HG03103 (cell line): ENCODE measurements at regions not wholly inside any gene's neighbourhood (a gene's known extent, or its start where the extent isn't known, plus 50 kb on each side); places are given as distances from the start of the nearest gene placed in this dataset.
"Not testable (repeated sequence)": the region's sequence is repeated elsewhere in the genome, so short reads cannot be mapped to it uniquely, and the experiment has no call there.

Source experiments
- ATAC-seq: cut with Tn5 transposase; IDR thresholded peaks from one replicate; pipeline ENCODE4 v1.9.1; 2021; ENCODE audit warnings: low read depth; ENCODE audit not compliant: unreplicated experiment

DNA sequence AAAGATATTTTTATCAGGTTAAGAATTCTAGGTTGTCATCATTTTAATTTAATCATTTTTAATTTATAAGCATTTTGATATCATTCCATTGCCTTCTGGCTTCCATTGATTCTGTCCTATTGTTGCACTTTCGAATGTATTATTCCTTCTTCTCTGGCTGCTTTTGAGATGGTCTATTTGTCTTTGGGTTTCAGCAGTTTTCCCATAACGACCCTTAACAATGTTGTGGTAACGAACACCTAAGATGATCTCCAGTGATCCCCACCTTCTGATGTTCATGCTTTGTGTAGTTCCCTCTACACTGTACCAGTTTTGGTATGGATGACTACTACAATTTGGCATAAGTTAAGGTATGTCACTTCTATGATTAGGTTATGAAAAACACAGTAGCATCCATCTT lies 59.9 kb downstream of the MINAR1 start:
- no peak for ATAC-seq

DNA sequence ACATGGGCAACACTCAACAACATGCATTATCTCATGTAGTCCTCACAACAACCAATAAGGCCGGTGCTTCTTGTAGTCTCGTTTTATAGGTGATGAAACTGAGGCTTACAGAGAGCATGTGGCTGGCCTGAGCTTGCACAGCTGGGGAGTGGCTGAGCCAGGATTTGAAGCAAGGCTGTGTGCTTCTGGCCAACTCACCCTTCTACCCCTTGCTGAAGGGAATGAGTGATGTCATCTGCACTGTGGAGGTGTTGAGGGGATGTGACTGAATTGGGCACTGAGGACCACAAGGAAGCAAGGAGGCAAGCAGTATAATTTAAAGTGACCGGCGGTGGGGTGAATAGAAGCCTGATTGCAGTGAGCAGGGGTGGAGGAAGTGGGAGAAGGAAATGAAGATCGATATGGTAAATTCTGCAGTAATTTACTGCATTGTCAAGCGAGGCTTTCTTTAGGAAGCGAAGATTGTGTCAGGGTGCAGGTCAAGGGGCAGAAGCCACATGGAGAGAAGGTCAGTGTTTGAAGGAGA lies 62.3 kb downstream of the MINAR1 start:
- no peak for ATAC-seq

DNA sequence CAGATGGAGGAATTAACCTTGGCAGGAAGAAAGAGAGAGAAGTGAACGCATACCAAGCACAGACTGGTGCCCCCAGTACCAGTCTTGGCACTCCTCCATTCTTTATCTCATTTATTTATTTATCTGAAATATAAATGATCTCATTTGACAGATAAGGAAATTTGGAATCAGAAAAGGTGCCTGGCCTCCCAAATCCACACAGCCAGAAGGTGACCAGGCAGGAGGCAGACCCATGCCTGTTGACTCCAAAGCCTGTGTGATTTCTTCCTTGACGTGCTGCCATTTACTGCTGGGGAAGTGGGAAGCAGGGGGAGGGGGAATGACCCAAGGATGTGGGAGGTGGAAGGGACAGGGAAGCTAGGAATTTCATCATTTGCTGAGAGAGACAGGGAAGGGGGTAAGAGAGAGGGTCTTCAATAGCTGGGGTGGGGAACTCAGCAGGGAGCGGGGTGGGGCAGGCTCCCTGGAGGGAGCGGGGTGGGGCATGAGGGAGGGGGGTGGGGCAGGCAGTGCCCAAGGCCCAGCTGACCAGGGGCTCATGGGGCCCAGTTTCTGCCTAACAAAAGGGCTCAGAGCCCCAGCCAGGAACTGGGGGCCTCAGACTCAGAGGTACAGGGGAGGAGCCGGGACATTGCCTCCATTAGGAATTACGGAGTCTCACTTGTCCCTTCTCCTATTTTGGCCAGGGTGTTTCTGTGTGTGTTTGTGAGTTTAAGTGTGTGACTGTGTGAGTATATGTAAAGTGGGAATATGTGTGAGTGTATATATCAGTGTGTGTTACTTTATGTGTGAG lies 63.0 kb downstream of the MINAR1 start:
- no peak for ATAC-seq

DNA sequence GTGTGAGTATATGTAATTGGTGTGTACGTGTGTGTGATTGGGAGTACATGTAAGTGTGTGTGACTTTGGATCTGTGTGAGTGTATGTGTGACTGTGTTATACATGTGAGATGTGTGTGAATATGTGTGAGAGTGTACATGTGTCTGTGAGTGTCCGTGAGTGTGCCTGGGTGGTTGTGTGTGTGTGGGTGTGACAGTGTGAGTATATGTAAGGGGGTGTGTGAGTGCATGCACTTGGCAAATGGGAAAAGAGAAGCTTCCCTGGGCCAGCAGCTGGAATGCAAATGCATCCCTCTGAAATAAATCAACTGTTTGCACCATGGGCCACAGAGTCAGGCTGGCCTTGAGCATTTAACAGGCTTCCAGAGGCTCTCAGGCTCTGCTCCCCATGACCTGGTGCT lies 63.6 kb downstream of the MINAR1 start:
- no peak for ATAC-seq

DNA sequence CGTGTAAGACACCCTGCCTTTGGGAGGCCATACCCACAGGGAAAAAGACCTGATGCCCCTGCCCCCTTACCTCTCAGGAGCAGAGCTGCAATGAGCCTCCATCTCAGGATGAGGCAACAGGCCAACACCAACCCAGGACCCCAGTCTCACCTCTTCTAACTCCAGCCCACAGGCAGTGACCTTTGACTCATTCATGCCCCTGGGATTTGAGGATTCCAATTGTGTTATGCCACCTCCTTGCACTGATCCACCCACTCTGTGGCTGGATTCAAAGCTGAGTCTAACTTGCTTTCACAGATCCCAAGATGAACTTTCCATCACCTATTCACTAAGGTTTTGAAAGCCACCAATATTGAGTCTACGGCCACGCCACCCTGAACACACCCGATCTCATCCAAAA lies 64.7 kb downstream of the MINAR1 start:
- no peak for ATAC-seq

DNA sequence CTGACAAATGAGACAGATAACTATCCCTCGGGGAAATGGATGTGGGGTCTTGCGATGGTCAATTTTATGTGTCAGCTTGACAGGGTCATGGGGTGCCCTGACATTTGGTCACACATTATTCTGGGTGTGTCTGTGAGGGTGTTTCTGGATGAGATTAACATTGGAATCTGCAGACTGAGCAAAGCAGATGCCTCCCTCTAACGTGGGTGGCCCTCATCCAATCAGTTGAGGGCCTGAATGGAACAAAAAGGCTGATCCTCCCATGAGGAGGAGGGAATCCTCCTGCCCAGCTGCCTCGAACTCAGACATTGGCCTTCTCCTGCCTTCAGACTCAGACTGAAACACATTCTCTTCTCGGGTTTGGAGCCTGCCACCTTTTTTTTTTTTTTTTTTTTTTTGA lies 69.0 kb downstream of the MINAR1 start:
- no peak for ATAC-seq

DNA sequence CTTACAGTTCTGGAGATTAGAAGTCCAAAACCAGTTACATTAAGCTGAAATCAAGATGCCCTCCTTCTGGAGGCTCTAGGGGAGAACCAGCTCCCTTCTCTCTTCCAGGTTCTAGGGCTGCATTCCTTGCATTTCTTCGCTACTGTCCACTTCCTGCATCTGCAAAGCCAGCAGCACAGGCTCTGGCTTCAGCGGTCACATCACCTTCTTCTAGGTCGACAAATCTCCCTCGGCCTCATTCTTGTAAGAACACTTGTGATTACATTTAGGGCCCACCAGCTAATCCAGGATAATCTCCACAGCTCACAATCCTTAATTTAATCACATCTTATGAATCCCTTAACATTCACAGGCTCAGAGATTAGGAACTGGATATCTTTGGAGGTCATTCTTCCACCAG lies 73.8 kb downstream of the MINAR1 start:
- ATAC-seq, result no peak

DNA sequence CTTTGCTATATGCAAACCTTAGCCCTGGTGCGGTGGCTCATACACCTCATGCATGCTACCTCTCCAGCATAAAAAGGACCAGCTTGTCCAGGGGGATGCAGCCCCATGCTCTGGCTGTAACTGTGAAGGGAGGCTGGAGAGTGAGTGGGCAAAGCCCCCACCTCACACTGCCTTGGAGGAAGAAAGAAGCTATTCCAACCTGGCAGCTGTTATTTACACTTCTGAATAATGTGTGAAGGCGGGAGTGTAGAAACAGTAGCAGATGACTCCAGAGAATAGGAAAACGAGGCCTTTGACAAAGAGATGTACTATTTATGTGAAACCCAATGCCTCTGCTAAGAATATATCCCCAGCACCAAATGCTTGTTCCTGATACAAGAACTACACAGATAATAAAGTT lies 80.7 kb downstream of the MINAR1 start:
- not testable (repeated sequence) for ATAC-seq

DNA sequence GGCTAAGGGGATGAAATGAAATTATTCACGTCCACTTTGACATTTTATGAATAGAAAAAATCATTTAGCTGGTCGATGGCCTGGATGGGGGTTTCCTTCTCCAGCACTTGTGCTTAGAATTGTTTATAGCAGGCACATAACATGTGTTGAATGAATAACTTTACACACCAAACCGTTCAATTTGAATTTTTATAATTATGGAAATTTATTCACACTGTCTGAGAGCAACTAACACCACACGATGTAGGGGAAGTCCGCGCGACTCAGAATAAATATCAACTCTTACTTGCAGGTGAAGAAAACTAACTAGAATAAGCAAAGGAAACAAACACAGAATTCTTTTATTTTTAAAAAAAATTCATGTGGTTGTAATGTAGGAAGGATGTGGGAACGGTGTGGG lies 81.3 kb downstream of the MINAR1 start:
- ATAC-seq, result no peak

DNA sequence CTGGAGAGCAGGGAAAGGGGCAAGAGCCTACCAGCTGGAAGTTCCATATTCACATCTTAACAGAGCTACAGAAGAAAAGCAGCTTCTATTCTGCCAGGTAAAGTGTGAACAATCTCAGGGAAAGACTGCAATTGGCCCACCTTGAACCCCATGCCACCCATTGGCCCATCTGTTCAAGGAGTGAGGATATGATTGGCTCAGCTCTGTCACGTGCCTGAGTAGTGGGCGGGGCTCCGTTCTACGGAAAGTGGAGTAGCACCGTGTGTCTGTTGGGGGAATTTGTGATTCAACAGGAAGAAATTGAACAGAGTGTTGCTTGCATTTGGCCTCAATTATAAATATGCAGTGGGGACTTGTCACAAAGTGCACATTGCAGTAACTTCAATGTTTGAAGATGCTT lies 81.8 kb downstream of the MINAR1 start:
- no peak for ATAC-seq

DNA sequence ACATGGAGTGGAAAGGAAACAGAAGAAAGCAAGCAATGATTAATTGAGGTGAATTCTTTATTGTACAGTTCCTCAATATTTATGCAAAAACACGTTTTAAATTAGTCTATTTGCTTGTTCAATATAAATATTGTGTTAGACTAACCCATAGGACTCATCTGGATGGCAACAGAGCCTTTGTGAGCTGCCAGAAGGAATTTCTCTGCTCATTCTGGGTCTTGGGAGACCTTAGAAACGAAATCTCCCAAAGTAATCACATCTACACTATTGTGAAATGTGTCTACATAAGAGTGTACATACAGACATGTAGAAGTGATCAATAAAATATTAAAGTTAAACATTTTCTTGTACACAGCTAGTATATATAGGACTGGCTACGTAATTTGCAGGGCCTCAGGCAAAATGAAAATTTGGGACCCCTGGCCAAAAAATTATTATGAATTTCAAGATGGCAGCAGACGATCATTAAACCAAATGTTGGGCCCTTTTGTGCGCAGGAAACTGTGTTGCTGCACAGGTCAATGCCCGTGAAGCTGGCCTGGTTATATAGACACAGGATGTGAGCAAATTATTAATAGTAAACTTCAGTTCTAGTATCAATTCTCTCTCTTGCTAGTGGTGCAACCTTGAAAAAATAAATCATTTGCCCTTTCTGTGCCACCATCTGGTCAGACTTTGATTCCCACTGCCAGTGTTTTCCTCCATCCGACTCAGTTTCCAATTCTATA lies 83.3 kb downstream of the MINAR1 start:
- ATAC-seq, result no peak

DNA sequence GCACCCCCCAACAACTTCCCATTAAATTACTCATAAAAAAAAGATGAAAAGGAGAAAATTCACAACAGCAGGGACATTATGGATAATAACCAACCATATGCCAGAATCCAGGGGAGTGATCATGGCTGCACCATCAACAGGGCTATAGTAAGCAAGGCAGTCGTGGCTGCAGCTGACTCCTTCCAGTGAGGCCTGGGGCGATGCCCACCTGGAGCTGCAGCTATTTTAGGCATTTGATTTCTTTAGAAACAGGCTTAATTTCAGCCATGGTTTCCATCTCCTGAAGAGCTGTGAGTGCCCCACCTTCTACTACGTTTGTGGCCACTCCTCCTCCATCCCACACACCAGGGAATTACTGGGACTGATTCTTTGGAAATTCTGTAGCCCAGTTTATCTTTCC lies 84.0 kb downstream of the MINAR1 start:
- no peak for ATAC-seq

DNA sequence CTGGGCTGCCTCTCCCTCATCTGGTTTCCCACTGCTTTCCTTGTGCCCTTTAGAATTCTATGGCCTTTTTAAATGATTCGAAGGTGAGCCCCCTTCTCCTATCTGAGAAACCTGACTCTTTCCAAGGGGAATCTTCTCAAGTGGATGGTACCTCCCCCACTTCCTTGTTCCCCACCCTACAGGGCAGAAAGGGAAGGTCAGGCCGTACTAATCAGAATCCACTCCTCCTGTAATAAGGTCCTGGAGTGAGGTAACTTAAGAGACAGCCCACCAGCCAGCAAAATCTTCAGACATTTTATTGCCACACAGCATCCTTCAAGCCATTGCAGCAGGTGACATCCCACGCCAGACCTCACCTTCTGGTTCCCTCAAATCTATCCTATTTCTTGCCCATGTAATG lies 84.5 kb downstream of the MINAR1 start:
- no peak for ATAC-seq

DNA sequence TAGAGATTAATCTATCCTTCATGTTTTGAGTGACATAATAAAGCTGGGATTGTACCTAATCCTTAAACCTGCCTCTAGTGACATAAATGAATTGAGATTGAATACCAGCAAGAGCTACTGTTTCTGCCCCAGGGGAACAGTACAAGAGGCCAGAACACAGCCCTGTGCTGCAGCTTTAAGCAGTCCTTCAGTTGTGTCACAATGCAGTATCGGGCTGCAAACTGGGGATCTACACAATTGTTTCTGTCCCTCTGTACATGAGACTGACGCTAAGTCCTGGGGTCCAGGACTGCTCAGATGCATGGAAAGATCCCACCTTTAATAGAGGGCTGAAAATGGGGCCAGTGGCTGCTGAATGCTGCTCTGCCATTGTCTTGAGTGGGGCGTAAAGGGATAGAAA lies 87.5 kb downstream of the MINAR1 start:
- ATAC-seq, result no peak

DNA sequence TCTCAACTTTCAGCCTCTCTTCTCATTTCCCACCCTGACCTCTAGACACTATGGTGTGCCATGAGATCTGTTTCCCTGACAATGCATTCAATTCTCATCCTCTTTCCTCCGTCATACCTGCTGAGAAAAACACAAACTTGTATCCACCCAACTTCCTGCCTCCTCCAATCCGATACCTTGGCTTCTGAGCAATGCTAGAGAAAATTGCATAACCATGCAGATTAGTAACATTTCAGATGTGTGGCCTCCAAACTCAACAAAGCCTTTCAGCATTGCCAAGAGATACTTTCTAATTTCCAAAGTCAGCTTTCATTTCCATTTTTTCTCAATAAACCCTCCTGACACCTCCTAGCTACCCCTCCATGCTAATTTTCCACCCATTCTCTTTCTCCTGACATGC lies 88.5 kb downstream of the MINAR1 start:
- no peak for ATAC-seq

DNA sequence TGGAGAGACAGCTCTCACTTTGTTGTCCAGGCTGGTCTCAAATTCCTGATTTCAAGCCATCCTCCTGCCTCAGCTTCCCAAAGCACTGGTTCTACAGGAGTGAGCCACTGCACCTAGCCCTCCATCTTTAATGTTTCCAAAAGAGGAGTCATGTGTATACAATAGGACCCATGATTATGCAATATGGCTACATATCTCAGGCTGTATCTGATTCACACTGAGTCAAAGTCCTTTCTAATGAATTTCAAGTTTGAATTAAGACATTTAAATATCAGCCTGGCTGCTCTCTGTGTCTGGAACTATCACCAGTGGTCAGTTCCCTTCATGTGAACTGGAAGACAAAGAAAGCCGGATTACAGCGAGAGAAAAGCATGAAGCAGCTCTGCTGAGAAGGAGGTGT lies 90.5 kb downstream of the MINAR1 start:
- ATAC-seq, result no peak

DNA sequence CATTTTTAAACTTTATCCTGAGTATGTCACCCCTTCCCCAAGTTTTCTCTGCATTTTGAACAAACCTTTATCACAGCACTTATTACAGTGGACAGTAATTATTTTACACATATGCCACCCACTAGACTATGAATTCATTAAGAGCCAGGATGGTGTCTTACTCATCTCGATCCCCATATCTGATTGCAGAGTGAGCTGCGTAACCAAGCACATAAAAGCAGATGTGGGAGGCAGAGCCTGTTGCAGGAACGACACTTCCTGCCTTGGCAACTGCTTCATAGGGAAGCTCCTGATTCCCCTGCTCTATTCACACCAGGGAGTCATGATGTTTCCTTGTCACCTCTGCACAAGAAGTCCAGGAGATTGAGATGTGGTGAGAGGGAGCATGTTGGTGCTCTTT lies 91.1 kb downstream of the MINAR1 start:
- no peak for ATAC-seq

DNA sequence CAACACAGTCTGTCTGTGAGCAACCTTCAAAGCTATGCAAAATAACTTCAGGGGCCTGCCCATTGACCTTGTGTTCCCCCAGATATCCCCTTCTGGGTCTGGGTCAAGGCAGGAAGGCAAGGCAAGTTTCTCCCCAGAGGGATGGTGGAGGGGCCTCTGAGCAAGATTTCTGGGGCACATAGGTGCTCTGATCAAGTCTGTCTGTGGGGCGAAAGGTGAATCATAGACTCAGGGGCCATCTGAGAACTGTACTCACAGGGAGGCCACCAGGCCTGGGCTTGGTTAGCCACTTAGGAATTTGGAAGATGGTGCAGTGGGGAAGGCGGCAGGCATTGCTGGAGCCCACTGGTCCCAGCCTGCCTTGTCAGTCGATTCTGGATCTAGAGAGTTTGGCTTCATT lies 92.4 kb downstream of the MINAR1 start:
- no peak for ATAC-seq

DNA sequence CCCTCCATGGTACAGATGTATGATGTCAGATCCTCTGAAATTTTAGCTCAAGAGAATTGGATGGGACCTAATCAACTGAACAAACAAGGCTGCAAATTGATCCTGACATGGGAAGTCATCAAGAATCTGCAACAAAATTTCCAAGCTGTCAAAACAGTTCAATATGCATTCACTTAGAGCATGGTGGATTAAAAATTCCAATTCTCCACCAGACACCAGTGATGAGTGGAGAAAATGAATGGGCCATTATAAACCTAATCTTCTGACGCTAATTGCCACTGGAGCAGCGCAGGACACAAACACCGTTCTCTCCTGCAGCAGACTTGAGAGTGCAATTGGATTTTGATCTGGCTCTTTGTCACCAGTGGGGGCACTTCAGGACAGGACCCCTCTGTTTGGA lies 94.2 kb downstream of the MINAR1 start:
- no peak for ATAC-seq

DNA sequence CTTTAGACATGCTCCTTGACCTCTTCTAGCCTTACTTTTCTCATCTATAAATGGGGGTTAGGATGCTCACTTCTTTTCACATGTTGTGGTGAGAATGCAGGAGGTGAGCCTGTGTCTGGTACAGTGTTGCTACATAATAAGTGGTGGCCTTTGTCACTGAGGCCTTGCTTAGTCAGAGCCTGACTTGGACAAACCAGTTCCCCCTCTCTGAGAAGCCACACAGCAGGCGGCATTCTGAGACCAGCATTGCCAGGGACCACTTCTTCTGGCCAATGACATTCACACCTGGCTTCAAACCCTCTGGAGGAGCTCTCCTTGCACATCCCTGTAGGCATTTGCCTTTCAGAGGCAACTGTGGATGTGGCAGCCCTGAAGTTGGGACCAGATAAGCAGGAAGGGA lies 95.7 kb downstream of the MINAR1 start:
- ATAC-seq, result no peak

DNA sequence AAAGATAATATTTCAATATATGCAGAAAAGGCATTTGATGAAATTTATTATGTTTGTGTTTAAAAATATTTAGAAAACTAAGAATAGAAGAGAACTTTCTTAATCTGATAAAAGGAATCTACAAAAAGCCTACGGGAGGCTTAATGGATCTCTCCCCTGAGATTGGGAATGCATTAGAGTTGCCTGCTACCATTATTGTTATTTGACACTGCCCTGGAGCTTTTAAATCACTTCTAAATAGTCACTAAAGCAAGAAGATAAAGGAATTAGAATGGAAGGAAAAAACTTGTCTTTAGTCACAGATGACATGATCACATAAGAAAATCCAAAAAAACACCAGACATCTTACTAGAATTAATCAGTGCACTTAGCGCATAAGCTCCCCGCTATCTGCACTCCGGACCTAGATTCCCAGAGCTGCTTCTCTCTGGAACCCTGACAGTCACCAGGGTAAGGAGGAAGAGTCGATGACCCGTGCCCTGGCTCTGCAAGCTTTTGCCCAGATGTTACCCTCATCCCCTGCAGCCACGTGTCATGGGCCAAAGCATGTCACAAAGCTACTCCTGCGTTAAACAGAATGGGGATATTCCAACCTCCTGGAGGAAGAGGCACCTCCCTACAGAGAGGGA lies 97.1 kb downstream of the MINAR1 start:
- no peak for ATAC-seq

DNA sequence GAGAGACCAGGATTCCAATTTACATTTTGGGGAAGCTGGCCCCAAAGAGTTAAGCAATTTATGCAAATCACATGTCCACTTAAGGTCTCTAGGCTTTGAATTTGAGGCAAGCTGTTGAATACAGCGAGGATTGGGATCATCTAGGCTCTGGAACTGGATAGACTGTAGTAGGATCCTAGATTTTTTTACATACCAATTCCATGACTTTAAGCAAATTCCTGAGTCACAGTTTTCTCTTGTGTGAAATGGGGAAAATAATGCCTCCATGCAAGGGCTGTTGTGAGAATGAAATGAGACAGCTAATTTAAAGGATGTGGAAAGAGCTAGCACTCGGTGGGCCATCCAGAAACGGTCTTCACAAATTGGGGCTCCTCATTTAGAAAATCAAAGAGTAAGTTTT lies 103.4 kb downstream of the MINAR1 start:
- no peak for ATAC-seq
